HEK293 (cell line): ENCODE measurements at regions not wholly inside any gene's neighbourhood (a gene's known extent, or its start where the extent isn't known, plus 50 kb on each side); places are given as distances from the start of the nearest gene placed in this dataset.

Experiments used
- CTCF ChIP-seq: fragments of 450-650 bp; formaldehyde crosslinking; IDR thresholded peaks from 2 replicates; pipeline ENCODE4 v1.5.1; 2016; ENCODE audit warnings: missing biosample characterization, missing genetic modification characterization
- MYNN ChIP-seq: fragments of 450-650 bp; formaldehyde crosslinking; IDR thresholded peaks from 2 replicates; pipeline ENCODE4 v1.5.1; 2016; ENCODE audit warnings: missing biosample characterization, missing genetic modification characterization, borderline replicate concordance
- PRDM10 ChIP-seq: fragments of 450-650 bp; formaldehyde crosslinking; IDR thresholded peaks from 2 replicates; pipeline ENCODE4 v1.5.1; 2016; ENCODE audit warnings: missing biosample characterization, missing genetic modification characterization
- ZNF280D ChIP-seq: fragments of 450-650 bp; formaldehyde crosslinking; IDR thresholded peaks from 2 replicates; pipeline ENCODE4 v1.5.1; 2016; ENCODE audit warnings: missing biosample characterization, missing genetic modification characterization
- ZNF311 ChIP-seq: fragments of 450-650 bp; formaldehyde crosslinking; IDR thresholded peaks from 2 replicates; pipeline ENCODE4 v1.5.1; 2017; ENCODE audit warnings: missing biosample characterization, missing genetic modification characterization, borderline replicate concordance
- ZNF324 ChIP-seq: fragments of 450-650 bp; formaldehyde crosslinking; IDR thresholded peaks from 2 replicates; pipeline ENCODE4 v1.5.1; 2016; ENCODE audit warnings: missing biosample characterization, missing genetic modification characterization
- ZNF544 ChIP-seq: fragments of 450-650 bp; formaldehyde crosslinking; IDR thresholded peaks from 2 replicates; pipeline ENCODE4 v1.5.0; 2017; ENCODE audit warnings: missing biosample characterization, missing genetic modification characterization
- ZNF558 ChIP-seq: fragments of 450-650 bp; formaldehyde crosslinking; IDR thresholded peaks from 2 replicates; pipeline ENCODE4 v1.5.1; 2016; ENCODE audit warnings: missing biosample characterization, missing genetic modification characterization
- ZNF560 ChIP-seq: fragments of 450-650 bp; formaldehyde crosslinking; IDR thresholded peaks from 2 replicates; pipeline ENCODE4 v1.5.1; 2017; ENCODE audit warnings: missing biosample characterization, missing genetic modification characterization, borderline replicate concordance
- ZNF692 ChIP-seq: fragments of 450-650 bp; formaldehyde crosslinking; IDR thresholded peaks from 2 replicates; pipeline ENCODE4 v1.5.1; 2016; ENCODE audit warnings: missing biosample characterization, missing genetic modification characterization
- ZSCAN18 ChIP-seq: fragments of 450-650 bp; formaldehyde crosslinking; IDR thresholded peaks from 2 replicates; pipeline ENCODE4 v1.5.1; 2016; ENCODE audit warnings: missing biosample characterization, missing genetic modification characterization

- TF ChIP-seq ZNF280D (tag by site-specific recombination): no peak
- TF ChIP-seq ZNF692 (tag by site-specific recombination): no peak
- TF ChIP-seq ZSCAN18 (tag by site-specific recombination): no peak
- TF ChIP-seq CTCF (tag by site-specific recombination): no peak
- no peak for TF ChIP-seq ZNF311
- TF ChIP-seq MYNN (tag by site-specific recombination): no peak
- no peak for TF ChIP-seq ZNF560 (tag by site-specific recombination)
- TF ChIP-seq ZNF558 (tag by site-specific recombination): no peak
- TF ChIP-seq ZNF544 (tag by site-specific recombination): no peak
- TF ChIP-seq ZNF324: no peak
- TF ChIP-seq PRDM10 (tag by site-specific recombination): no peak
Measured at GRCh38 chr4:125794989-125795388, 480.2 kb downstream of the FAT4 start.
